Endothelial cell (in vitro differentiated cells): ENCODE measurements at regions not wholly inside any gene's neighbourhood (a gene's known extent, or its start where the extent isn't known, plus 50 kb on each side); places are given as distances from the start of the nearest gene placed in this dataset.

Experiments
- DNase-seq: peaks from one replicate; pipeline ENCODE4 v3.0.0; 2021; ENCODE audit warnings: low spot score
- H3K27ac Mint-ChIP-seq: one replicate; pipeline ENCODE4 v1.8.0; 2021; ENCODE audit warnings: mixed read lengths, inconsistent platforms; ENCODE audit not compliant: unreplicated experiment
- H3K27me3 Mint-ChIP-seq: one replicate; pipeline ENCODE4 v1.8.0; 2021; ENCODE audit warnings: mild to moderate bottlenecking, moderate library complexity, mixed read lengths, inconsistent platforms; ENCODE audit not compliant: unreplicated experiment
- H3K36me3 Mint-ChIP-seq: one replicate; pipeline ENCODE4 v1.8.0; 2021; ENCODE audit warnings: mild to moderate bottlenecking, low read depth, mixed read lengths, inconsistent platforms; ENCODE audit not compliant: unreplicated experiment
- H3K4me1 Mint-ChIP-seq: one replicate; pipeline ENCODE4 v1.8.0; 2021; ENCODE audit warnings: mild to moderate bottlenecking, mixed read lengths, inconsistent platforms; ENCODE audit not compliant: unreplicated experiment
- H3K4me3 Mint-ChIP-seq: one replicate; pipeline ENCODE4 v1.8.0; 2021; ENCODE audit warnings: mild to moderate bottlenecking, mixed read lengths, inconsistent platforms; ENCODE audit not compliant: unreplicated experiment
- H3K9me3 Mint-ChIP-seq: one replicate; pipeline ENCODE4 v1.8.0; 2021; ENCODE audit warnings: mixed read lengths, inconsistent platforms; ENCODE audit not compliant: unreplicated experiment
- CTCF ChIP-seq: fragments of 200-600 bp; sonication (generic); IDR thresholded peaks from one replicate; pipeline ENCODE4 v1.5.0; 2021; ENCODE audit warnings: antibody characterized with exemption; ENCODE audit not compliant: unreplicated experiment

GRCh38 chr11:27287205-27287604 is 75.8 kb downstream of the CCDC34 start:
- Mint-ChIP-seq H3K27ac (no peak overlapping the region), H3K4me1 (no peaks in the 10 kb centered on the region), H3K27me3 (peaks cover 2% of the 10 kb centered on the region), H3K4me3 (no peak overlapping the region), H3K9me3 (peaks cover 14% of the 10 kb centered on the region), H3K36me3 (peaks cover 8% of the 10 kb centered on the region)
- no peak for TF ChIP-seq CTCF
- DNase-seq = no peak

DNA sequence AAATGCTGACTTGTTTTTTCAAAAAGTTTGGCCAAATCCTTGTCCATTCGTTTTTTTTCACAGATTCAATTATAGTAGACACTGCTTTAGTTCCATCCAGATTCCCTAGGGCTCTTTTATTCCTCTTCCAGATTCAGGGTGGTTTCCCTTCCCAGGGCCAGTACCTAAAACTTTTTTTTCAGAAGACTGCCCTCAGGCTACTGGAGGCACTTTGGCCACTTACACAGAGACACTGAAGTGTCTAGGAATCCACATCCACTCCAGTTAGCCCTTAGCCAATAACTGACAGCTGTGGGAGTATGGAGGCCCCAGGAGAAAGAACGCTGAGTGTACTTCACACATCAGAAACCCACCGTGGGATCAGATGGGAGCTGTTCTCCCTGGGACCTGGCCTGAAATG is 77.3 kb downstream of the CCDC34 start:
- peaks cover 4% of the 10 kb centered on the region for H3K36me3 Mint-ChIP-seq
- TF ChIP-seq CTCF = no peak
- peaks cover 2% of the 10 kb centered on the region for H3K27me3 Mint-ChIP-seq
- H3K4me3 Mint-ChIP-seq = no peak overlapping the region
- no peak for DNase-seq
- H3K4me1 Mint-ChIP-seq = no peaks in the 10 kb centered on the region
- H3K27ac Mint-ChIP-seq = no peak overlapping the region
- peaks cover 4% of the 10 kb centered on the region for H3K9me3 Mint-ChIP-seq

- no peaks in the 10 kb centered on the region for H3K9me3 Mint-ChIP-seq
- TF ChIP-seq CTCF = no peak
- no peak overlapping the region for H3K4me3 Mint-ChIP-seq
- peaks cover under 1% of the 10 kb centered on the region for H3K27me3 Mint-ChIP-seq
- no peaks in the 10 kb centered on the region for H3K36me3 Mint-ChIP-seq
- H3K4me1 Mint-ChIP-seq = no peaks in the 10 kb centered on the region
- no peak for DNase-seq
- H3K27ac Mint-ChIP-seq = no peak overlapping the region
These were observed 80.2 kb downstream of the CCDC34 start for GRCh38 chr11:27282806-27283205.

- Mint-ChIP-seq H3K27ac (no peak overlapping the region), H3K27me3 (peaks cover 3% of the 10 kb centered on the region)
- TF ChIP-seq CTCF = no peak
These were observed 81.0 kb downstream of the CCDC34 start for GRCh38 chr11:27281740-27282590.

DNA sequence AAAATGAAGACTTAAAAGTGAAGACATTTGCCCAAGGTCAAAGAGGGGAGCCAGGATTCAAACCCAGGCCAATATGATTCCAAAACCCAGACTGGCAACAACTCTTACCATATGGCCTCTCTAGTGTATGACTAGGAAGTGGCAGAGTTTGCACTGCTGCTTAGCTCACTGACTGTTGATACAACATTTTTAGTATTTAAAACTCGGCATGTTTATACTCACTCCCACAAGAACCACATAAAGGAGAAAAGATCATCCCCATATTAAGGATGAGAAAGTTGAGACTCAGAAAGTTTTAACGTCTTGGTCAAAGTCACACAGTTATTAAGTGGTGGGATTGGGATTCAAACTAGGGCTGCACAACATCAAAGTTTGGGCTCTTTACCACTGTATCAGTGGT is 81.7 kb downstream of the CCDC34 start:
- DNase-seq = no peak
- Mint-ChIP-seq H3K4me3 (no peak overlapping the region), H3K9me3 (no peaks in the 10 kb centered on the region), H3K4me1 (no peaks in the 10 kb centered on the region), H3K27me3 (peaks cover 3% of the 10 kb centered on the region), H3K27ac (no peak overlapping the region), H3K36me3 (no peaks in the 10 kb centered on the region)
- TF ChIP-seq CTCF = no peak

More at GRCh38 chr11:27281740-27282590, 81.0 kb downstream of the CCDC34 start:
- Mint-ChIP-seq H3K9me3 (no peaks in the 10 kb centered on the region), H3K4me3 (no peak overlapping the region), H3K36me3 (no peaks in the 10 kb centered on the region), H3K4me1 (no peaks in the 10 kb centered on the region)
- no peak for DNase-seq
